Lung (tissue), 11 donors: ENCODE measurements at regions not wholly inside any gene's neighbourhood (a gene's known extent, or its start where the extent isn't known, plus 50 kb on each side); places are given as distances from the start of the nearest gene placed in this dataset.

Source experiments
- ATAC-seq: fragments of 200-7000 bp; cut with Tn5 transposase; one replicate; pipeline ENCODE4 v1.9.1; 2020; ENCODE audit warnings: moderate number of reproducible peaks; ENCODE audit not compliant: insufficient read depth, low FRiP score
- DNase-seq, 3 donors: peaks; one replicate each; pipeline ENCODE4 v3.0.0-alpha.2; 2013 to 2017
- H3K27ac ChIP-seq, 2 donors: one replicate each; pipeline ENCODE4 v1.5.1; 2013; ENCODE audit warnings: mild to moderate bottlenecking in 2 of 2, moderate library complexity in 2 of 2, control low read depth in 1 of 2, inconsistent platforms in 1 of 2, low read depth in 1 of 2, low read length in 1 of 2
- H3K27me3 ChIP-seq, 3 donors: one replicate each; pipeline ENCODE4 v1.5.1; 2013; ENCODE audit warnings: low read length in 2 of 3; ENCODE audit not compliant: control insufficient read depth in 3 of 3, insufficient read depth in 3 of 3
- H3K36me3 ChIP-seq, 4 donors: one replicate each; pipeline ENCODE4 v1.5.1; 2013; ENCODE audit warnings: low read length in 4 of 4, mild to moderate bottlenecking in 1 of 4, moderate library complexity in 1 of 4; ENCODE audit not compliant: control insufficient read depth in 4 of 4, insufficient read depth in 4 of 4
- H3K4me1 ChIP-seq, 5 donors: one replicate each; pipeline ENCODE4 v1.5.1; 2013; ENCODE audit warnings: low read length in 5 of 5, mild to moderate bottlenecking in 2 of 5, moderate library complexity in 1 of 5; ENCODE audit not compliant: control insufficient read depth in 5 of 5, insufficient read depth in 5 of 5
- H3K4me3 ChIP-seq: one replicate; pipeline ENCODE4 v1.5.1; 2013; ENCODE audit warnings: mild to moderate bottlenecking, control low read depth, moderate library complexity
- H3K9ac ChIP-seq, 2 donors: one replicate each; pipeline ENCODE4 v1.5.1; 2013; ENCODE audit warnings: low read length in 2 of 2, control low read depth in 1 of 2; ENCODE audit not compliant: insufficient read depth in 1 of 2
- H3K9me3 ChIP-seq, 4 donors: one replicate each; pipeline ENCODE4 v1.5.1; 2013; ENCODE audit warnings: low read length in 3 of 4, mild to moderate bottlenecking in 1 of 4, moderate library complexity in 1 of 4; ENCODE audit not compliant: control insufficient read depth in 4 of 4, insufficient read depth in 3 of 4
- CTCF ChIP-seq: IDR thresholded peaks from 2 replicates; pipeline ENCODE4 v1.5.1; 2012; ENCODE audit warnings: mild to moderate bottlenecking; ENCODE audit errors: control extremely low read depth, extremely low read depth
- WGBS, 2 donors: extraction: QIAGEN DNeasy Blood & Tissue Kit; methylation state at CpG; one replicate each; pipeline ENCODE4 v1.1.7; 2013; 5-methylcytosine and 5-hydroxymethylcytosine counted together
- donor health status: control.
- donor health status: control.
- donor health status: Bipolar disorder and iron deficiency.
- donor health status: healthy.
- donor health status: DM: yes; HTN: yes; CAD: no.

GRCh38 chr5:15388866-15389265, 111.1 kb upstream of the FBXL7 start:
- no peak overlapping the region for H3K9ac ChIP-seq
- H3K27me3 ChIP-seq: no peaks in the 10 kb centered on the region
- H3K4me3 ChIP-seq: no peak overlapping the region
- no peak for TF ChIP-seq CTCF
- WGBS, 2 donors: 88 to 92% methylated on average over 2 of the region's 2 CpGs
- ATAC-seq: no peak
- H3K27ac ChIP-seq: no peak overlapping the region
- peaks cover 0 to 12% (median 0%) of the 10 kb centered on the region in 5 donors for H3K4me1 ChIP-seq
- H3K36me3 ChIP-seq: no peaks in the 10 kb centered on the region
- H3K9me3 ChIP-seq: peaks cover 0 to 1% (median 0%) of the 10 kb centered on the region in 4 donors
- no peak for DNase-seq

- H3K27ac ChIP-seq: no peak overlapping the region
- TF ChIP-seq CTCF: no peak
- H3K4me1 ChIP-seq: peaks cover 0 to 12% (median 0%) of the 10 kb centered on the region in 5 donors
- H3K36me3 ChIP-seq: no peaks in the 10 kb centered on the region
- no peak overlapping the region for H3K4me3 ChIP-seq
- DNase-seq (no peak), ATAC-seq (no peak)
- no peaks in the 10 kb centered on the region for H3K27me3 ChIP-seq
- H3K9me3 ChIP-seq: peaks cover 0 to 1% (median 0%) of the 10 kb centered on the region in 4 donors
- H3K9ac ChIP-seq: no peak overlapping the region
- 81 to 89% methylated on average over 6 of the region's 6 CpGs for WGBS, 2 donors
These were observed 112.0 kb upstream of the FBXL7 start for GRCh38 chr5:15387931-15388524.

GRCh38 chr5:15386122-15386521, 113.9 kb upstream of the FBXL7 start:
- no peak for TF ChIP-seq CTCF
- no peaks in the 10 kb centered on the region for H3K27me3 ChIP-seq
- no peak for ATAC-seq

GRCh38 chr5:15385553-15385952, 114.4 kb upstream of the FBXL7 start:
- ATAC-seq: no peak

More at GRCh38 chr5:15386122-15386521, 113.9 kb upstream of the FBXL7 start:
- peaks cover 0 to 5% (median 0%) of the 10 kb centered on the region in 5 donors for H3K4me1 ChIP-seq
- H3K36me3 ChIP-seq: no peaks in the 10 kb centered on the region
- H3K9me3 ChIP-seq: peaks cover 0 to 1% (median 0%) of the 10 kb centered on the region in 4 donors
- H3K4me3 ChIP-seq: no peak overlapping the region
- no peak overlapping the region for H3K27ac ChIP-seq
- WGBS, 2 donors: 95% methylated on average over 3 of the region's 3 CpGs
- DNase-seq: no peak
- H3K9ac ChIP-seq: no peak overlapping the region

More at GRCh38 chr5:15385553-15385952, 114.4 kb upstream of the FBXL7 start:
- no peak overlapping the region for H3K9ac ChIP-seq
- no peak overlapping the region for H3K27ac ChIP-seq
- WGBS, 2 donors: 90 to 92% methylated on average over 16 to 18 of the region's 18 CpGs
- no peak overlapping the region for H3K4me3 ChIP-seq
- H3K9me3 ChIP-seq: peaks cover 0 to 2% (median 0%) of the 10 kb centered on the region in 4 donors
- no peak for DNase-seq
- TF ChIP-seq CTCF: no peak
- peaks cover 0 to 5% (median 0%) of the 10 kb centered on the region in 5 donors for H3K4me1 ChIP-seq
- H3K36me3 ChIP-seq: no peaks in the 10 kb centered on the region
- H3K27me3 ChIP-seq: no peaks in the 10 kb centered on the region
